ENCODE measurements at regions not wholly inside any gene's neighbourhood (a gene's known extent, or its start where the extent isn't known, plus 50 kb on each side); places are given as distances from the start of the nearest gene placed in this dataset.

DNA sequence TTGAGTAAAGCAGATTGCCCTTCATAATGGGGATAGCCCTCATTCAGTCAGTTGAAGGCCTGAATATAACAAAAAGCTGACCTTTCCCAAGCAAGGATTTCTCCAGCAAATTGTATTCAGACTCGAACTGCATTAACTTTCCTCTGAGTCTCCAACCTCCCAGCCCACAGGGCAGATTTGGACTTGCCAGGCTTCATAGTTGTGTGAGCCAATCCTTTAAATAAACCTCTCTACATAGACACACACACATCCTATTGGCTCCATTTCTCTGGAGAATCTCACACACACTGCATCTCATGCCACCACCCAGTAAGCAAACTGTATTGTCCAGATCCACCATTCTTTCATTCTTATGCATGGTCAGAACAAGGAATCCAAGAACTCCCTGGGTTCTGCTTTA lies 225.1 kb downstream of the MPDZ start:
- no peaks in the 10 kb centered on the region for H3K27me3 ChIP-seq
- no peak overlapping the region for H3K27ac ChIP-seq
- H3K4me3 ChIP-seq: no peak overlapping the region
- no peaks in the 10 kb centered on the region for H3K36me3 ChIP-seq
- TF ChIP-seq, protein P1, sequence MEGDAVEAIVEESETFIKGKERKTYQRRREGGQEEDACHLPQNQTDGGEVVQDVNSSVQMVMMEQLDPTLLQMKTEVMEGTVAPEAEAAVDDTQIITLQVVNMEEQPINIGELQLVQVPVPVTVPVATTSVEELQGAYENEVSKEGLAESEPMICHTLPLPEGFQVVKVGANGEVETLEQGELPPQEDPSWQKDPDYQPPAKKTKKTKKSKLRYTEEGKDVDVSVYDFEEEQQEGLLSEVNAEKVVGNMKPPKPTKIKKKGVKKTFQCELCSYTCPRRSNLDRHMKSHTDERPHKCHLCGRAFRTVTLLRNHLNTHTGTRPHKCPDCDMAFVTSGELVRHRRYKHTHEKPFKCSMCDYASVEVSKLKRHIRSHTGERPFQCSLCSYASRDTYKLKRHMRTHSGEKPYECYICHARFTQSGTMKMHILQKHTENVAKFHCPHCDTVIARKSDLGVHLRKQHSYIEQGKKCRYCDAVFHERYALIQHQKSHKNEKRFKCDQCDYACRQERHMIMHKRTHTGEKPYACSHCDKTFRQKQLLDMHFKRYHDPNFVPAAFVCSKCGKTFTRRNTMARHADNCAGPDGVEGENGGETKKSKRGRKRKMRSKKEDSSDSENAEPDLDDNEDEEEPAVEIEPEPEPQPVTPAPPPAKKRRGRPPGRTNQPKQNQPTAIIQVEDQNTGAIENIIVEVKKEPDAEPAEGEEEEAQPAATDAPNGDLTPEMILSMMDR (IDR thresholded peaks at IDR 0.05; ENCODE audit: low read depth, low read length): no peak
- no peaks in the 10 kb centered on the region for H3K4me1 ChIP-seq (ENCODE audit: low read depth)
- H3K9me3 ChIP-seq (ENCODE audit: low read depth): no peaks in the 10 kb centered on the region
- no peak for DNase-seq (ENCODE audit: low read depth in 1 of 2, low spot score in 1 of 2)

Measured in cardiac muscle cell (in vitro differentiated cells and primary cell).